SJCRH30 (cell line): ENCODE measurements at regions not wholly inside any gene's neighbourhood (a gene's known extent, or its start where the extent isn't known, plus 50 kb on each side); places are given as distances from the start of the nearest gene placed in this dataset.

Source experiments
- DNase-seq, 2 experiments: peaks; one replicate each; pipeline ENCODE4 v3.0.0-alpha.2; 2015 to 2020
- H3K27ac ChIP-seq: fragments of 250-450 bp; sonication (Bioruptor Pico); 2 replicates; pipeline ENCODE4 v1.5.1; 2020; ENCODE audit warnings: mild to moderate bottlenecking, moderate library complexity
- H3K27me3 ChIP-seq: fragments of 250-450 bp; sonication (Bioruptor Pico); 2 replicates; pipeline ENCODE4 v1.5.1; 2020; ENCODE audit warnings: mild to moderate bottlenecking, moderate library complexity
- H3K36me3 ChIP-seq: fragments of 250-450 bp; sonication (Bioruptor Pico); 2 replicates; pipeline ENCODE4 v1.5.1; 2020; ENCODE audit warnings: mild to moderate bottlenecking, moderate library complexity
- H3K4me1 ChIP-seq: fragments of 250-450 bp; sonication (Bioruptor Pico); 2 replicates; pipeline ENCODE4 v1.5.1; 2020; ENCODE audit warnings: mild to moderate bottlenecking, moderate library complexity
- H3K4me3 ChIP-seq: fragments of 250-450 bp; sonication (Bioruptor Pico); 2 replicates; pipeline ENCODE4 v1.5.1; 2020; ENCODE audit warnings: mild to moderate bottlenecking, moderate library complexity
- H3K9me3 ChIP-seq: fragments of 250-450 bp; sonication (Bioruptor Pico); replicated peaks from 2 replicates; pipeline ENCODE4 v1.5.1; 2020; ENCODE audit warnings: mild to moderate bottlenecking, moderate library complexity

DNA sequence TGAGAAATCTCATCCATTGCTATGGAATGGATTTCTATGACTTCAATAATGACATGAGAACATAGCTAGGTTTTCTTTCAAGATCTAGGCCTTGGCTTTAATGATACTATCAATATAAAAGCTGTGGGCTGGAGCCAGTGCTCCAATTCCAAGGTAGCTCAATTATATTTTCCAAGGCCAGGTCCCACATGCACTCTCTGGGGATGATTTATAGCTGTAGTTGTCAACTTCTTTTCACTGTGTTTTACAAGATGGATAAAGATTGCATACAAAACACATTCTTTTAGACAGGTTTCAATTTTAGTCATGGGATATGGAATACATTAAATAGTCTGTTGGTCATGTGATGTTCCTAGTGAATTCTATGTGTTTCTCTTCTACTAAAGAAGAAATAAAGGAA is 156.7 kb downstream of the DCAF12L1 start:
- Histone ChIP-seq H3K27ac (no peak overlapping the region), H3K27me3 (no peaks in the 10 kb centered on the region), H3K9me3 (no peaks in the 10 kb centered on the region), H3K4me3 (no peak overlapping the region), H3K36me3 (no peaks in the 10 kb centered on the region), H3K4me1 (no peaks in the 10 kb centered on the region)
- no peak for DNase-seq

DNA sequence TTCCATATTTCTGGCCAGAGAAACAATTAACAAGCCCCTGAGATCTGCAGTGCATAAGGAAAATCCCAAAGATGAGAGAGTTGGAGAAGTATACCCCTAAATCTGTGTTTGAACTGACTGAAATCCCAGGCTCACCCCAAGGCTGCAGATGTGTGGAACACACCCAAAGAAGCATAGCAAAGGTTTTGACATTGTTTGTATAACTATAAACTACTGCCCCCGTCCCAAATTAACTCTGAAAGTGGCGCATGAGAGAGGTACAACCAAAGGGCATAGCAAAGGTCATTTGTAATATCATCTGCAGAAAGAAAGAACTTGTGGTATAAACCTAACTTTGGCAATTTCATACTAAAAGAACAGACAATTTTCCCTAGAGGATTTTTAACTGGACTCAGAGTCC is 157.9 kb downstream of the DCAF12L1 start:
- H3K27ac ChIP-seq = no peak overlapping the region

DNA sequence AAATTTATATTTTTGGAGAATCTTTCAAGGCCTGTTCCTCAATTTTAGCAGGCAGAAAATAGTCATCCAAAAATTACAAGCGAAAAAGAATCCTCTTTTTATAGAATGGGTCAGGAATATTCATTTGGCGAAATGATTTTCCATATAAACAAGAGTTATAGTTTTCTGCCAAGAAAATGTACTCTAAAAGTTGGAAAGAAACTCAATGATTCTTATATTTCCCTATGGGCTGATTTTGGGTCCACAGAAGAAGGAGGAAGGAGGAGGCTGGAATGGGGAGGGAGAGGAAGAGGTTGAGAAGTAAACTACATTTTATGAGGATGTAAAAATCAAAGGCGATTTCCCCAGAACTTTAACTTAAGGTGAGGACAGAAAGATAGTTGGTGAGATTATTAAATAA is 159.3 kb downstream of the DCAF12L1 start:
- Histone ChIP-seq H3K4me1 (no peaks in the 10 kb centered on the region), H3K27me3 (no peaks in the 10 kb centered on the region), H3K9me3 (no peaks in the 10 kb centered on the region), H3K27ac (no peak overlapping the region), H3K36me3 (no peaks in the 10 kb centered on the region), H3K4me3 (no peak overlapping the region)
- DNase-seq = no peak

More for the DNA sequence above, 157.9 kb downstream of the DCAF12L1 start:
- Histone ChIP-seq H3K9me3 (no peaks in the 10 kb centered on the region), H3K27me3 (no peaks in the 10 kb centered on the region), H3K36me3 (no peaks in the 10 kb centered on the region), H3K4me1 (no peaks in the 10 kb centered on the region), H3K4me3 (no peak overlapping the region)
- DNase-seq = no peak

DNA sequence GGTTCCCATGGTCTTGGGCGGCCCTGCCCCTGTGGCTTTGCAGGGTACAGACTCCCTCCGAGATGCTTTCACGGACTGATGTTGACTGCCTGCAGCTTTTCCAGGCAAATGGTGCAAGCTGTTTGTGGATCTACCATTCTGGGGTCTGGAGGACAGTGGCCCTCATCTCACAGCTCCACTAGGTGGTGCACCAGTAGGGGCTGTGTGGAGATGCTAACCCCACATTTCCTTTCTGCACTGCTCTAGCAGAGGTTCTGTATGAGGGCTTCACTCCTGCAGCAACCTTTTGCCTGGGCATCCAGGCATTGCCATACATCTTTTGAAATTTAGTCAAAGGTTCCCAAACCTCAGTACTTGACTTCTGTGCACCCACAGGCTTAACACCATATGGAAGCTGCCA is 176.1 kb downstream of the DCAF12L1 start:
- no peaks in the 10 kb centered on the region for H3K4me1 ChIP-seq
- H3K36me3 ChIP-seq = no peaks in the 10 kb centered on the region
- peak in 1 of 2 experiments; percentile 21 for DNase-seq
- no peak overlapping the region for H3K4me3 ChIP-seq
- no peak overlapping the region for H3K27ac ChIP-seq
- no peaks in the 10 kb centered on the region for H3K27me3 ChIP-seq
- no peaks in the 10 kb centered on the region for H3K9me3 ChIP-seq

DNA sequence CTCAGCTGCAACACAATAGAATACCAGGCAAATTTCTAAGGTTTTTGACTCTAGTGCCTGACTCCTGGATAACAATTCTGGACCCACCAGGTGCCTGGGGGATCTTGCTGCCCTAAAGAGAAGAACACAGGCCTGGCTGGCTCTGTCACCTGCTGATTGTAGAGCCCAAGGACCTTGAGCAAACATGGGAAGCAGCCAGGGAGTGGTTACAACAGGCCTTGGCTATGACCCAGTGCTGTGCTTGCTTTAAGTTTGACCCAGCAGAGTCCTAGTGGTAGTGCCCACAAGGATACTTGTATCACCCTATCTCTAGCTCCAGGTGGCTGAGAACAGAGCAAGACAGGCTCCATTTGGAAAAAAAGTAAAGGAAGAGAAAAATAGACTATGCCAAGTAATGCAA is 176.8 kb upstream of the DCAF12L2 start:
- H3K4me1 ChIP-seq = no peaks in the 10 kb centered on the region
- DNase-seq = no peak
- H3K27me3 ChIP-seq = no peaks in the 10 kb centered on the region
- H3K9me3 ChIP-seq = no peaks in the 10 kb centered on the region
- no peak overlapping the region for H3K27ac ChIP-seq
- H3K36me3 ChIP-seq = no peaks in the 10 kb centered on the region
- H3K4me3 ChIP-seq = no peak overlapping the region

DNA sequence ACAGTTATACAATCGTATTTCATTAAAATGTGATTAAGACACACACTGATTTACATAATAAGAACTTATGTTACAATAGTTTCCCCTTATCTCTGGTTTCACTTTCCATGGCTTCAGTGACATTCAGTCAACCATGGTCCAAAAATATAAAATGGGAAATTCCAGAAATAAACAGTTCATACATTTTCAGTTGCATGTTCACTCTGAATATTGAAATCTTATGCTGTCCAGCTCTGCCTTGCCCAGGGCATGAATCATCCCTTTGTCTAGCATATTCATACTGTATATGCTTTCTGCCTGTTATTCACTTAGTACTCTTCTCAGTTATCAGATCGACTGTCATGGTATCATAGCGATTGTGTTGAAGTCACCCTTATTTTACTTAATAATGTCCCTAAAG is 173.8 kb upstream of the DCAF12L2 start:
- H3K4me1 ChIP-seq = no peaks in the 10 kb centered on the region
- DNase-seq = no peak
- no peak overlapping the region for H3K4me3 ChIP-seq
- no peaks in the 10 kb centered on the region for H3K36me3 ChIP-seq
- H3K9me3 ChIP-seq = no peaks in the 10 kb centered on the region
- H3K27ac ChIP-seq = no peak overlapping the region
- H3K27me3 ChIP-seq = no peaks in the 10 kb centered on the region

DNA sequence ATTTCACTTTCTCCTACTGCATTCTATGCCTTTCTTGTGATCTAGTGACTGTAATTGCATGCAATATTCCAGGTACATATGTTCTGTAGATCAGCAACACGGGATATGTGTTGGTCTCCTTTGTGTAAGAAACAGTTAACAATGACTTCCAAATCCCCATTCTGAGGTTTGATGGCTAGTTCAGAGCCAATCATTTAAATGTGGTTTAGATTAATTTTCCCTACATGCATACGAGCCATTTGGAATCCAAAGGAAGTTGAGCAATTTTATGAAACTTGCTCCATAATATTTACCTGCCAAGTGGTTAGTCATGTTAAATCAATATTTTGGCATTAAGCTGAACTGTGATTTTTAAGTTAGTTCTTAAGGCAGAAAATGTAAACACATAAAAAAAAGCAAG is 172.8 kb upstream of the DCAF12L2 start:
- no peaks in the 10 kb centered on the region for H3K27me3 ChIP-seq
- H3K4me1 ChIP-seq = no peaks in the 10 kb centered on the region
- DNase-seq = no peak
- H3K27ac ChIP-seq = no peak overlapping the region
- H3K9me3 ChIP-seq = no peaks in the 10 kb centered on the region
- H3K36me3 ChIP-seq = no peaks in the 10 kb centered on the region
- H3K4me3 ChIP-seq = no peak overlapping the region

DNA sequence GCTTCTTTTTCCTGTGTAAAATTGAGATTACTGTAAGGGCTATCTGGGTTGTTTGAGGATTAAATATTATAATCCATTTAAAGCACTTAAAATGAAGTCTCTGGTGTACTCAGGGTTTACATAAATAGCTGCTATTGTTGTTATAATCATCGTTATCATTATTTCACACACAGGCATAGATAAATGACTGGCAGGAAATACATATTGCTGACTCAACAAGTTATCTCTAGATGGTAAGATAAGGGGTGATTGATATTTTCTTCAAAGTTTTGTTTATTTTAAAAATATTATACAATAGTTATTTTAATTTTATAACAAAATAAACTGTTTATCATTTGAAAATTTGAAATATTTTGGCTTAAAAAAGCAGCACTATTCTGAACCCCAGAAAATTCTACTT is 134.3 kb upstream of the DCAF12L2 start:
- H3K36me3 ChIP-seq = no peaks in the 10 kb centered on the region
- DNase-seq = no peak
- no peaks in the 10 kb centered on the region for H3K27me3 ChIP-seq
- H3K27ac ChIP-seq = no peak overlapping the region
- no peaks in the 10 kb centered on the region for H3K9me3 ChIP-seq
- H3K4me3 ChIP-seq = no peak overlapping the region
- no peaks in the 10 kb centered on the region for H3K4me1 ChIP-seq

DNA sequence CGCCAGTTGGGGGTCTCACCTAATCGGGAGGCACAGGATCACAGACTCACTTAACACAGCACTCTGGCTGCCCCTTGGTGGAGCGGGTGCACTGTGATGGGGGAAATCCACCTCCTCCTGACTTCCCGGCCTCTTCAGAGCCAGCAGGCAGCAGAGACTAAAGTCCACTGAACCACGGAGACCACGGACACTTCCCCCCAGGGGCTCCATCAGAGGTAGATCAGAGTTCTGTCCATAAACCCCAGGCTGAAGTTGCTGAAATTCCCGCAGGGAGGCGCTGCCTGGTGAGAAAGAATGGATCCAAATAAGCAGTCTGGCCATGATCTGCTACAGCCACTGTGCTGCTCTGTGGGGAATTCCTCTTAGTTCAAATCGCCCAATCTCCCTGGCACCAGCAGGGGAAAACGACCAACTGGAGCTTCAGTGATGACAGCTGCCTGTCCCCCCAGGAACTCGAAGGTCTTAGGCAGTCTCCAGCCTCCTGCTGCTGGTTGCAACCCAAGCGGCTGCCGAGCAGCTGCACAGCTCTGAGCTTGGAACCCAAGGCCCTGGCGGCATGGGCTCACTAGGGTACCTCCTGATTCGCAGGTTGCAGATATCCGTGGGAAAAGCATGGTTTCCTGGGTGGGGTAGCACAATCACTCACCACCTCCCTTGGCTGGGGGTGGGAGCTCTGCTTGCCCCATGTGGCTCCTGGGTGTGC is 106.9 kb upstream of the DCAF12L2 start:
- Histone ChIP-seq H3K27me3 (no peaks in the 10 kb centered on the region), H3K4me3 (no peak overlapping the region), H3K9me3 (no peaks in the 10 kb centered on the region), H3K4me1 (no peaks in the 10 kb centered on the region), H3K27ac (no peak overlapping the region), H3K36me3 (no peaks in the 10 kb centered on the region)
- DNase-seq = peak; percentile 2 to 13

DNA sequence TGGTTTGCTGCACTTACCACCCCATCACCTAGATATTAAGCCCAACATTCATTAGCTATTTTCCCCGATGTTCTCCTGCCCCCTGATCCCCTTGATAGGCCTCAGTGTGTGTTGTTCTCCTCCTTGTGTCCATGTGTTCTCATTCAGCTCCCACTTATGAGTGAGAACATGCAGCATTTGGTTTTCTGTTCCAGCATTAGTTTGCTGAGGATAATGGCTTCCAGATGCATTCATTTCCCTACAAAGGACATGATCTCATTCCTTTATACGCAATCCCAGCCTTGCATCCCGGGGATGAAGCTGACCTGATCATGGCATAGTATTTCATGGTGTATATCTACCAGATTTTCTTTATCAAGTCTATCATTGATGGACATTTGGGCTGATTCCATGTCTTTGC is 99.0 kb upstream of the DCAF12L2 start:
- no peaks in the 10 kb centered on the region for H3K9me3 ChIP-seq
- no peak overlapping the region for H3K27ac ChIP-seq
- no peaks in the 10 kb centered on the region for H3K27me3 ChIP-seq
- H3K4me1 ChIP-seq = no peaks in the 10 kb centered on the region
- DNase-seq = no peak
- H3K36me3 ChIP-seq = no peaks in the 10 kb centered on the region
- H3K4me3 ChIP-seq = no peak overlapping the region

DNA sequence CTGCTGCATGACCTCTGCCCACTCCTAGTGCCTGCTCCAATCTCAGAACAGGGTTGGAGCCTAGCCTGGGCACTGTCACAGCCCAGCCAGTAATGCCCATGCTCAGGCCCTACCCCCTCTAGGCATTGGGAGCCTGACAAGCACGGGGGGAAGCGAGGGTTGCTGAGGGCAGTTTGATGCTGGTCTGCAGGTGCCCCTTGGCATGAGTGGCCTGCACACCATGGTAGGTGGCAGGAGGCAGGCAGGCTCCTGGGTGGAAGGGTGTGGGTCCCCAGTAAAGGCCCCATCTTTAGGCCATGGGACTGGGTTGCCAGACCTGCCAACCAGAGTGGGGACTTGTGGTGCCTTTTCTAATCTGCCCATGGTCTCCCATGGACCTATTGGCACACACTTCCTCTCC is 72.1 kb upstream of the DCAF12L2 start:
- Histone ChIP-seq H3K4me3 (no peak overlapping the region), H3K27ac (no peak overlapping the region)
- DNase-seq = no peak

DNA sequence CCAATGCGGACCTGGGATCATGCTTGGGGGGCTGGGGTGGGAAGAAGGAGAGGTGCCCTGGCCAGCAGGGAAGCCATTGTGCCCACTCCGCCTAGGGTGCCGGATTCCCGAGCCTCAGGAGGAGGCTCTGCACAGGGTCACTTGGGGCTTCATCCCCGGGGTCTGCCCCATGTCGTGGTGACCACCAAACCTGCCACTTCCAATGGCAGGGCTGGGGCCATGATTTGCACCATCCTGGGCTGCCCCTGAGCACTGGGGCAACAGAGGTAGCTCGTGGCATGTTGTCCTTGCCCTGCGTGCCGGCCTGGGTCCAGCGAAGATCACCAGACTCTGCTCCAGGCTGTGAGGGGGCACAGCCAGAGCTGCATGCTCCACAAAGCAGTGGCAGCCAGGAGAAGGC is 71.4 kb upstream of the DCAF12L2 start:
- Histone ChIP-seq H3K27me3 (no peaks in the 10 kb centered on the region), H3K27ac (no peak overlapping the region), H3K4me1 (no peaks in the 10 kb centered on the region), H3K9me3 (peaks cover 2% of the 10 kb centered on the region; the same call in 1 of the 2 replicates), H3K36me3 (no peaks in the 10 kb centered on the region), H3K4me3 (no peak overlapping the region)
- DNase-seq = no peak

More for the DNA sequence above, 72.1 kb upstream of the DCAF12L2 start:
- Histone ChIP-seq H3K27me3 (no peaks in the 10 kb centered on the region), H3K4me1 (no peaks in the 10 kb centered on the region), H3K36me3 (no peaks in the 10 kb centered on the region), H3K9me3 (peaks cover 2% of the 10 kb centered on the region; the same call in 1 of the 2 replicates)
